GM12878 (cell line): ENCODE measurements at regions not wholly inside any gene's neighbourhood (a gene's known extent, or its start where the extent isn't known, plus 50 kb on each side); places are given as distances from the start of the nearest gene placed in this dataset.

ENCODE experiments used
- ATAC-seq: fragments of 200-7000 bp; cut with Tn5 transposase; 3 replicates; pipeline ENCODE4 v1.9.1; 2020; ENCODE audit warnings: mild to moderate bottlenecking, moderate library complexity
- BruUV-seq: library from RNA; stranded (reverse); fragments of 400-500 nt; replicated peaks from 2 replicates; lab custom pipeline; 2021; lab: Mats Ljungman, UMichigan
- CTCF ChIA-PET: fragments of 300-600 bp; sonication (Branson Sonifier 250); formaldehyde crosslinking; extraction: SDS; loops from one replicate; lab custom pipeline; 2021; ENCODE audit warnings: inconsistent platforms; lab: Yijun Ruan, JAX
- POLR2A ChIA-PET: fragments of 350-600 bp; formaldehyde crosslinking; extraction: SDS; loops from one replicate; lab custom pipeline; 2021; ENCODE audit warnings: inconsistent platforms; lab: Charles Lee
- RAD21 ChIA-PET: fragments of 300-600 bp; sonication (Branson Sonifier 250); formaldehyde crosslinking; loops from one replicate; lab custom pipeline; 2023; ENCODE audit warnings: antibody characterized with exemption; ENCODE audit not compliant: unreplicated experiment; lab: Charles Lee
- SMC1A ChIA-PET: fragments of 300-600 bp; sonication (Branson Sonifier 250); formaldehyde crosslinking; loops from one replicate; lab custom pipeline; 2023; ENCODE audit not compliant: unreplicated experiment, uncharacterized antibody; lab: Charles Lee
- DNase-seq: peaks from one replicate; pipeline ENCODE4 v3.0.0-alpha.2; 2011; ENCODE audit warnings: low read depth, low spot score
- FAIRE-seq: peaks from 3 replicates; lab custom pipeline; 2011; peaks lifted over from hg19 to GRCh38; lab: Jason Lieb, UNC
- H2AFZ ChIP-seq: 2 replicates; pipeline ENCODE4 v1.6.0; 2011; ENCODE audit warnings: low read depth, low read length, control low read depth; ENCODE audit not compliant: control insufficient read depth
- H3K27ac ChIP-seq: 2 replicates; pipeline ENCODE4 v1.5.1; 2011; ENCODE audit warnings: control low read depth; ENCODE audit not compliant: control insufficient read depth, insufficient read depth
- H3K27me3 ChIP-seq, 2 experiments: replicated peaks in 1 of 2; 2 replicates each; pipeline versions ENCODE4 v1.6.0 to v1.6.1; 2011; ENCODE audit warnings: low read length in 1 of 2; ENCODE audit not compliant: control insufficient read depth in 2 of 2, insufficient read depth in 2 of 2
- H3K36me3 ChIP-seq, 2 experiments: 2 replicates each; pipeline ENCODE4 v1.5.1; 2011; ENCODE audit warnings: low read length in 1 of 2; ENCODE audit not compliant: control insufficient read depth in 2 of 2, insufficient read depth in 2 of 2
- H3K4me1 ChIP-seq: 2 replicates; pipeline ENCODE4 v1.6.1; 2011; ENCODE audit warnings: mild to moderate bottlenecking, low read length, moderate library complexity, mixed read lengths; ENCODE audit not compliant: control insufficient read depth, insufficient read depth
- H3K4me2 ChIP-seq: 2 replicates; pipeline ENCODE4 v1.6.0; 2011; ENCODE audit warnings: control low read depth; ENCODE audit not compliant: control insufficient read depth, insufficient read depth
- H3K4me3 ChIP-seq: fragments of 200-600 bp; sonication (generic); 2 replicates; pipeline ENCODE4 v1.5.1; 2016
- H3K79me2 ChIP-seq: 2 replicates; pipeline ENCODE4 v1.6.0; 2011; ENCODE audit warnings: low read length; ENCODE audit not compliant: control insufficient read depth, insufficient read depth
- H3K9ac ChIP-seq: 2 replicates; pipeline ENCODE4 v1.8.0; 2011; ENCODE audit warnings: low read length, control low read depth, mixed read lengths; ENCODE audit not compliant: control insufficient read depth, insufficient read depth
- H3K9me3 ChIP-seq: replicated peaks from 3 replicates; pipeline ENCODE4 v1.5.1; 2011; ENCODE audit warnings: mild to moderate bottlenecking, low read length; ENCODE audit not compliant: control insufficient read depth, insufficient read depth
- H4K20me1 ChIP-seq: 2 replicates; pipeline ENCODE4 v1.6.0; 2011; ENCODE audit not compliant: control insufficient read depth, insufficient read depth
- CBX5 ChIP-seq: sonication (generic); IDR thresholded peaks from 2 replicates; pipeline ENCODE4 v1.6.1; 2016; ENCODE audit warnings: low read depth, moderate library complexity, mild to moderate bottlenecking, inconsistent platforms
- CHD1 ChIP-seq: IDR thresholded peaks from 2 replicates; pipeline ENCODE4 v1.6.1; 2012; ENCODE audit warnings: low read depth, low read length, improper control_type of control experiment
- CREM ChIP-seq: IDR thresholded peaks from 2 replicates; pipeline ENCODE4 v1.6.1; 2014; ENCODE audit warnings: antibody characterized with exemption, low read depth
- GATAD2B ChIP-seq: fragments of 450-650 bp; conservative IDR thresholded peaks from 2 replicates; pipeline ENCODE4 v1.6.1; 2017; ENCODE audit warnings: low read depth, mild to moderate bottlenecking, moderate library complexity
- HCFC1 ChIP-seq: fragments of 150-350 bp; IDR thresholded peaks from 2 replicates; pipeline ENCODE4 v1.6.1; 2014; ENCODE audit warnings: low read length
- MXI1 ChIP-seq: fragments of 150-350 bp; IDR thresholded peaks from 2 replicates; pipeline ENCODE4 v1.6.1; 2011; ENCODE audit warnings: low read depth, mild to moderate bottlenecking, inconsistent platforms, low read length, improper control_type of control experiment
- MYB ChIP-seq: fragments of 150-350 bp; IDR thresholded peaks from 2 replicates; pipeline ENCODE4 v1.6.1; 2014; ENCODE audit warnings: mild to moderate bottlenecking, low read depth, low read length, borderline replicate concordance
- NRF1 ChIP-seq: conservative IDR thresholded peaks from 2 replicates; pipeline ENCODE4 v1.6.1; 2011; ENCODE audit warnings: mild to moderate bottlenecking, low read depth, low read length, improper control_type of control experiment
- POLR2AphosphoS2 ChIP-seq: IDR thresholded peaks from 2 replicates; pipeline ENCODE4 v1.6.1; 2011; ENCODE audit warnings: low read depth, mild to moderate bottlenecking, low read length, improper control_type of control experiment, moderate library complexity
- POU2F2 ChIP-seq: IDR thresholded peaks from 3 replicates; pipeline ENCODE4 v1.6.1; 2011; ENCODE audit warnings: low read depth, mild to moderate bottlenecking, low read length, borderline replicate concordance
- SIX5 ChIP-seq: IDR thresholded peaks from 2 replicates; pipeline ENCODE4 v1.6.1; 2011; ENCODE audit warnings: mild to moderate bottlenecking, low read depth, low read length, moderate library complexity; ENCODE audit not compliant: severe bottlenecking
- SMAD1 ChIP-seq: fragments of 450-650 bp; IDR thresholded peaks from 2 replicates; pipeline ENCODE4 v1.6.1; 2018; ENCODE audit warnings: mild to moderate bottlenecking, low read depth; ENCODE audit not compliant: partially characterized antibody
- SMARCA5 ChIP-seq: fragments of 450-650 bp; IDR thresholded peaks from 2 replicates; pipeline ENCODE4 v1.6.1; 2017; ENCODE audit warnings: mild to moderate bottlenecking
- SUPT20H ChIP-seq: IDR thresholded peaks from 2 replicates; pipeline ENCODE4 v1.6.1; 2011; ENCODE audit warnings: low read depth, mild to moderate bottlenecking, low read length, moderate library complexity, borderline replicate concordance; ENCODE audit not compliant: control insufficient read depth
- ZNF217 ChIP-seq: fragments of 450-650 bp; IDR thresholded peaks from 2 replicates; pipeline ENCODE4 v1.6.1; 2017; ENCODE audit warnings: antibody characterized with exemption, mild to moderate bottlenecking
- ZNF274 ChIP-seq: IDR thresholded peaks from one replicate; pipeline ENCODE4 v1.8.0; 2011; ENCODE audit not compliant: insufficient read length, insufficient read depth
- WGBS: methylation state at CpG from one replicate; pipeline ENCODE4 v1.1.6; 2016; ENCODE audit warnings: low lambda C conversion rate; ENCODE audit not compliant: insufficient replicate concordance, insufficient coverage; ENCODE audit errors: missing lambda C conversion rate; 5-methylcytosine and 5-hydroxymethylcytosine counted together
- in situ Hi-C: fragments of 300-500 bp; cut with MboI; formaldehyde crosslinking; loops from 9 replicates; pipeline ENCODE4 v1.14.3; 2018; ENCODE audit warnings: mixed read lengths
- intact Hi-C: fragments of 100-400 bp; cut with micrococcal nuclease; formaldehyde crosslinking; loops from one replicate; pipeline ENCODE4 v1.14.2; 2022; ENCODE audit not compliant: unreplicated experiment
- TF ChIP-seq, protein P1 (sequence below): IDR thresholded peaks from 2 replicates; pipeline ENCODE4 v1.6.1; 2012; ENCODE audit warnings: low read depth, low read length, improper control_type of control experiment
- TF ChIP-seq, protein P2 (sequence below): IDR thresholded peaks from 2 replicates; pipeline ENCODE4 v1.6.1; 2011; ENCODE audit warnings: mild to moderate bottlenecking, low read depth, low read length, moderate library complexity; ENCODE audit not compliant: insufficient replicate concordance
- TF ChIP-seq, protein P3 (sequence below): IDR thresholded peaks from 2 replicates; pipeline ENCODE4 v1.6.1; 2011; ENCODE audit warnings: low read depth, mild to moderate bottlenecking, low read length, moderate library complexity, borderline replicate concordance; ENCODE audit errors: extremely low read depth
- TF ChIP-seq, protein P4 (sequence below): fragments of 150-350 bp; IDR thresholded peaks from 2 replicates; pipeline ENCODE4 v1.6.1; 2014; ENCODE audit warnings: mild to moderate bottlenecking, low read depth, low read length

DNA sequence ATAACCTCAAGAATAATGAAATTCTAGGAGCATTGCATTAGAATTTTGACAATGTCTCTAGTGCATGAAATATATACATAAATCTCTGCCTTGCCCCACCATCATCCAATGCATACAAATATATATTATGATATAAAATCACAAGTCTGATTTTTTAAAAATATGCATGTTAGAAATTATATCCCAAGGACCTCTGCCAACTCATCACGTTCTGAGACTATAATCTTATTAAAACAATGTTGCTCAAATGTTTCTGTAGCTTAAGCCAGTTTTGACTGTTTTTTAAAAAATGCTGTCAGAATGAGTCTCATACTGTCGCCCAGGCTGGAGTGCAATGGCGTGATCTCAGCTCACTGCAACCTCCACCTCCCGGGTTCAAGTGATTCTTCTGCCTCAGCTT, 287.0 kb upstream of the SOX4 start:
- intact Hi-C loops, result no loop called here
- H3K36me3 ChIP-seq, result no peaks in the 10 kb centered on the region
- H3K4me2 ChIP-seq, result no peak overlapping the region
- no peak overlapping the region for H2AFZ ChIP-seq
- no TSS peak for BruUV-seq
- RAD21 ChIA-PET, result no interaction called here
- H3K79me2 ChIP-seq, result no peaks in the 10 kb centered on the region
- DNase-seq, result no peak
- TF ChIP-seq ZNF274 (no peak), CREM (no peak), ZNF217 (no peak), MXI1 (no peak), POU2F2 (no peak), GATAD2B (no peak), POLR2AphosphoS2 (no peak), CBX5 (no peak), SMAD1 (no peak), SUPT20H (no peak), HCFC1 (no peak), SIX5 (no peak), NRF1 (no peak), CHD1 (no peak), MYB (no peak), SMARCA5 (no peak)
- TF ChIP-seq, protein P1, sequence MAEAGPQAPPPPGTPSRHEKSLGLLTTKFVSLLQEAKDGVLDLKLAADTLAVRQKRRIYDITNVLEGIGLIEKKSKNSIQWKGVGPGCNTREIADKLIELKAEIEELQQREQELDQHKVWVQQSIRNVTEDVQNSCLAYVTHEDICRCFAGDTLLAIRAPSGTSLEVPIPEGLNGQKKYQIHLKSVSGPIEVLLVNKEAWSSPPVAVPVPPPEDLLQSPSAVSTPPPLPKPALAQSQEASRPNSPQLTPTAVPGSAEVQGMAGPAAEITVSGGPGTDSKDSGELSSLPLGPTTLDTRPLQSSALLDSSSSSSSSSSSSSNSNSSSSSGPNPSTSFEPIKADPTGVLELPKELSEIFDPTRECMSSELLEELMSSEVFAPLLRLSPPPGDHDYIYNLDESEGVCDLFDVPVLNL, result no peak
- TF ChIP-seq, protein P2, sequence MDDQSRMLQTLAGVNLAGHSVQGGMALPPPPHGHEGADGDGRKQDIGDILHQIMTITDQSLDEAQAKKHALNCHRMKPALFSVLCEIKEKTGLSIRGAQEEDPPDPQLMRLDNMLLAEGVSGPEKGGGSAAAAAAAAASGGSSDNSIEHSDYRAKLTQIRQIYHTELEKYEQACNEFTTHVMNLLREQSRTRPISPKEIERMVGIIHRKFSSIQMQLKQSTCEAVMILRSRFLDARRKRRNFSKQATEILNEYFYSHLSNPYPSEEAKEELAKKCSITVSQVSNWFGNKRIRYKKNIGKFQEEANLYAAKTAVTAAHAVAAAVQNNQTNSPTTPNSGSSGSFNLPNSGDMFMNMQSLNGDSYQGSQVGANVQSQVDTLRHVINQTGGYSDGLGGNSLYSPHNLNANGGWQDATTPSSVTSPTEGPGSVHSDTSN, result no peak
- TF ChIP-seq, protein P3, sequence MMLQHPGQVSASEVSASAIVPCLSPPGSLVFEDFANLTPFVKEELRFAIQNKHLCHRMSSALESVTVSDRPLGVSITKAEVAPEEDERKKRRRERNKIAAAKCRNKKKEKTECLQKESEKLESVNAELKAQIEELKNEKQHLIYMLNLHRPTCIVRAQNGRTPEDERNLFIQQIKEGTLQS, result no peak
- TF ChIP-seq, protein P4, sequence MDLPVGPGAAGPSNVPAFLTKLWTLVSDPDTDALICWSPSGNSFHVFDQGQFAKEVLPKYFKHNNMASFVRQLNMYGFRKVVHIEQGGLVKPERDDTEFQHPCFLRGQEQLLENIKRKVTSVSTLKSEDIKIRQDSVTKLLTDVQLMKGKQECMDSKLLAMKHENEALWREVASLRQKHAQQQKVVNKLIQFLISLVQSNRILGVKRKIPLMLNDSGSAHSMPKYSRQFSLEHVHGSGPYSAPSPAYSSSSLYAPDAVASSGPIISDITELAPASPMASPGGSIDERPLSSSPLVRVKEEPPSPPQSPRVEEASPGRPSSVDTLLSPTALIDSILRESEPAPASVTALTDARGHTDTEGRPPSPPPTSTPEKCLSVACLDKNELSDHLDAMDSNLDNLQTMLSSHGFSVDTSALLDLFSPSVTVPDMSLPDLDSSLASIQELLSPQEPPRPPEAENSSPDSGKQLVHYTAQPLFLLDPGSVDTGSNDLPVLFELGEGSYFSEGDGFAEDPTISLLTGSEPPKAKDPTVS, result no peak
- FAIRE-seq, result no peak
- H3K9me3 ChIP-seq, result no peaks in the 10 kb centered on the region
- no peak overlapping the region for H3K27ac ChIP-seq
- no peaks in the 10 kb centered on the region for H3K4me1 ChIP-seq
- no peaks in the 10 kb centered on the region for H3K27me3 ChIP-seq
- H3K9ac ChIP-seq, result no peak overlapping the region
- no peaks in the 10 kb centered on the region for H4K20me1 ChIP-seq
- H3K4me3 ChIP-seq, result no peak overlapping the region
- in situ Hi-C loops, result no loop called here
- SMC1A ChIA-PET, result interaction anchor here (0.7 kb wide), 1 partner anchor 172 kb away, joined by 4 read pairs; no protein-coding TSS in a partner anchor
- 71% methylated on average over 4 of the region's 4 CpGs for WGBS
- ATAC-seq, result no peak
- POLR2A ChIA-PET, result no interaction called here
- CTCF ChIA-PET, result interaction anchor here (0.7 kb wide), 1 partner anchor 843 kb away, joined by 3 read pairs; no protein-coding TSS in a partner anchor
